CD4-positive, alpha-beta T cell (primary cell): ENCODE measurements at regions not wholly inside any gene's neighbourhood (a gene's known extent, or its start where the extent isn't known, plus 50 kb on each side); places are given as distances from the start of the nearest gene placed in this dataset.
A peak's percentile ranks its signal among the peaks of the same experiment; 100 is the strongest.

Source experiments
- ATAC-seq: fragments of 200-7000 bp; cut with Tn5 transposase; one replicate; pipeline ENCODE4 v1.10.0; 2022; ENCODE audit warnings: mild to moderate bottlenecking; ENCODE audit not compliant: poor library complexity
- CTCF ChIA-PET: fragments of 350-600 bp; sonication (Branson Sonifier 250); formaldehyde crosslinking; loops from one replicate; lab custom pipeline; 2021; ENCODE audit warnings: antibody characterized with exemption, inconsistent platforms; lab: Charles Lee
- POLR2A ChIA-PET: fragments of 350-600 bp; sonication (Branson Sonifier 250); formaldehyde crosslinking; loops from one replicate; lab custom pipeline; 2021; ENCODE audit warnings: antibody characterized with exemption, inconsistent platforms; lab: Charles Lee
- DNase-seq, 14 experiments: peaks; one replicate each; pipeline ENCODE4 v3.0.0-alpha.2; 2013 to 2020; ENCODE audit warnings: mixed read lengths in 2 of 14
- H3K27ac ChIP-seq, 2 donors: one replicate each; pipeline versions ENCODE4 v1.5.1 to v1.7.0; 2013; ENCODE audit warnings: low read length in 2 of 2, low read depth in 1 of 2, mild to moderate bottlenecking in 1 of 2
- H3K27me3 ChIP-seq, 2 experiments: 1 replicate in 1 of 2; 2 replicates in 1 of 2; pipeline versions ENCODE4 v1.6.1 to v1.7.0; 2013; ENCODE audit warnings: low read length in 2 of 2, control low read depth in 1 of 2, mild to moderate bottlenecking in 1 of 2, moderate library complexity in 1 of 2; ENCODE audit not compliant: insufficient read depth in 2 of 2, control insufficient read depth in 1 of 2
- H3K36me3 ChIP-seq: one replicate; pipeline ENCODE4 v1.6.1; 2013; ENCODE audit warnings: low read length, control low read depth; ENCODE audit not compliant: insufficient read depth
- H3K4me1 ChIP-seq: one replicate; pipeline ENCODE4 v1.6.1; 2013; ENCODE audit warnings: low read length, control low read depth; ENCODE audit not compliant: insufficient read depth
- H3K4me3 ChIP-seq: one replicate; pipeline ENCODE4 v1.5.1; 2013; ENCODE audit warnings: mild to moderate bottlenecking, low read length, moderate library complexity
- H3K9me3 ChIP-seq, 2 experiments: 1 replicate in 1 of 2; 2 replicates in 1 of 2; pipeline versions ENCODE4 v1.6.1 to v1.7.0; 2013; ENCODE audit warnings: low read length in 2 of 2, mild to moderate bottlenecking in 2 of 2, control low read depth in 1 of 2, moderate library complexity in 1 of 2; ENCODE audit not compliant: control insufficient read depth in 1 of 2, insufficient read depth in 1 of 2
- H3K27ac Mint-ChIP-seq: one replicate; pipeline ENCODE4 v1.8.0; 2020; ENCODE audit warnings: mixed read lengths
- H3K27me3 Mint-ChIP-seq: one replicate; pipeline ENCODE4 v1.8.0; 2021; ENCODE audit warnings: mixed read lengths
- H3K36me3 Mint-ChIP-seq: one replicate; pipeline ENCODE4 v1.8.0; 2021; ENCODE audit warnings: low read depth, mixed read lengths
- H3K4me1 Mint-ChIP-seq: one replicate; pipeline ENCODE4 v1.8.0; 2021; ENCODE audit warnings: low read depth, mixed read lengths
- H3K4me3 Mint-ChIP-seq: one replicate; pipeline ENCODE4 v1.8.0; 2020; ENCODE audit warnings: mild to moderate bottlenecking, mixed read lengths
- H3K9me3 Mint-ChIP-seq: one replicate; pipeline ENCODE4 v1.8.0; 2020; ENCODE audit warnings: mixed read lengths
- intact Hi-C, 2 experiments: fragments of 100-400 bp; cut with DNase I in 1 of 2; cut with micrococcal nuclease in 1 of 2; formaldehyde crosslinking; loops; one replicate each; pipeline versions ENCODE4 v1.15.1 to v1.9.0; 2023 to 2025; cut with DNase I, micrococcal nuclease
- TF ChIP-seq, protein P1 (sequence below): fragments of 200-600 bp; IDR thresholded peaks from one replicate; pipeline ENCODE4 v1.8.0; 2022; ENCODE audit warnings: antibody characterized with exemption, mild to moderate bottlenecking

DNA sequence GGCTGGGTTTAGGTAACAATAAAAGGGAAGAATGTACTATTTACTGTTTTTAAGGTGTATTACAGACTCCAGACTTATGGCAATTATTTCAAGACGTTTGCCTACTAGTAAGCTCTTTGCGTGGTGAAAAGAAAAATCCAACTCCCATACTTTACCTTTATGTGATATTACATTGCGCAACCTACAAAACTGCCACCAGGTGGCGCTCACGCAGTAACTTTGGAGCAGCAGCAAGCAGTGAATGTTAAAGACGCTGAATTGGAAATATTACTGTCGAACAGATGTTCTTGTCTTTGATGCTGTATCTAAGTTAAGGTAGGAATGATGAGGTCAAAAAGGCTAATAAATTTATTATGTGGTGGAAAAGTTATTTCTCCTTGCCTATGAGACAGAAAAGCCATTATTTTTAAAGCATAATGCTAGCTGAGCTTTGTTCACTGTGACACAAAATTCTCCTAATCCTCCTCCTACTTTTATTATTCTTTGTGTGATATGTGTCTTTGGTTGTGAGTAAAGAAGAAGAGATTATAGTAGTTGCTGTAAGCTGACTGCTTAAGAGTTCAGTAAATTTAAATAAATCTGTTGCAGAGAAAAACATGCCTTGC is 1099.8 kb upstream of the TENM3 start:
- POLR2A ChIA-PET, result no interaction called here
- Mint-ChIP-seq H3K9me3 (no peaks in the 10 kb centered on the region), H3K36me3 (no peaks in the 10 kb centered on the region), H3K4me1 (no peaks in the 10 kb centered on the region), H3K27ac (no peak overlapping the region), H3K27me3 (peaks cover 15% of the 10 kb centered on the region), H3K4me3 (no peak overlapping the region)
- Histone ChIP-seq H3K27me3 (no peaks in the 10 kb centered on the region), H3K36me3 (no peaks in the 10 kb centered on the region), H3K27ac (no peak overlapping the region), H3K4me1 (no peaks in the 10 kb centered on the region), H3K9me3 (no peaks in the 10 kb centered on the region), H3K4me3 (no peak overlapping the region)
- intact Hi-C loops, result loop anchor here (5.0 kb wide), 1 partner anchor 1664 kb away; no protein-coding TSS in a partner anchor
- DNase-seq, result peak; percentile 37 to 75 (median 50)
- ATAC-seq, result peak; percentile 41
- CTCF ChIA-PET, result no interaction called here
- TF ChIP-seq, protein P1, sequence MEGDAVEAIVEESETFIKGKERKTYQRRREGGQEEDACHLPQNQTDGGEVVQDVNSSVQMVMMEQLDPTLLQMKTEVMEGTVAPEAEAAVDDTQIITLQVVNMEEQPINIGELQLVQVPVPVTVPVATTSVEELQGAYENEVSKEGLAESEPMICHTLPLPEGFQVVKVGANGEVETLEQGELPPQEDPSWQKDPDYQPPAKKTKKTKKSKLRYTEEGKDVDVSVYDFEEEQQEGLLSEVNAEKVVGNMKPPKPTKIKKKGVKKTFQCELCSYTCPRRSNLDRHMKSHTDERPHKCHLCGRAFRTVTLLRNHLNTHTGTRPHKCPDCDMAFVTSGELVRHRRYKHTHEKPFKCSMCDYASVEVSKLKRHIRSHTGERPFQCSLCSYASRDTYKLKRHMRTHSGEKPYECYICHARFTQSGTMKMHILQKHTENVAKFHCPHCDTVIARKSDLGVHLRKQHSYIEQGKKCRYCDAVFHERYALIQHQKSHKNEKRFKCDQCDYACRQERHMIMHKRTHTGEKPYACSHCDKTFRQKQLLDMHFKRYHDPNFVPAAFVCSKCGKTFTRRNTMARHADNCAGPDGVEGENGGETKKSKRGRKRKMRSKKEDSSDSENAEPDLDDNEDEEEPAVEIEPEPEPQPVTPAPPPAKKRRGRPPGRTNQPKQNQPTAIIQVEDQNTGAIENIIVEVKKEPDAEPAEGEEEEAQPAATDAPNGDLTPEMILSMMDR, result peak; percentile 86

DNA sequence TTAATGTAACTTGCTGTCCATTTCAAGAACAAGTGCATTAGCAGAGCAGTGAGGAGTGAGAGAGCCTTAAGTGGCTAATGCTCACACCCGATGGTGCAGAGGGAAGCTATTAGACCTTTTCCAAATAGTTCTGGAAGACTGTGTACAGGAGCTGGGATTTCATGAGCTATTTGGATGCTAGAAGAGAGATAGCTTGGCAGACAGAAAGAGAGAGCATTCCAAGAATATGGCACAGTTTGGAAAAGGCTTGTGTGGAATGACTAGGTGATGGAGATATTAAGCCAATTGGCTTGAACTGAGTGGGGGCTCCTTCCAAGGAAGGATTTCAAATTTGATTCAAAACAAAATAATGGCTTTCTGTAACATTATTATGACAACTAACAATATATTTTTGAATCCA is 1097.2 kb upstream of the TENM3 start:
- Mint-ChIP-seq H3K36me3 (no peaks in the 10 kb centered on the region), H3K27me3 (peaks cover 15% of the 10 kb centered on the region), H3K27ac (no peak overlapping the region), H3K4me3 (no peak overlapping the region), H3K9me3 (no peaks in the 10 kb centered on the region), H3K4me1 (no peaks in the 10 kb centered on the region)
- Histone ChIP-seq H3K36me3 (no peaks in the 10 kb centered on the region), H3K4me3 (no peak overlapping the region), H3K27ac (no peak overlapping the region), H3K4me1 (no peaks in the 10 kb centered on the region), H3K27me3 (no peaks in the 10 kb centered on the region), H3K9me3 (no peaks in the 10 kb centered on the region)
- ChIA-PET CTCF (no interaction called here), POLR2A (no interaction called here)
- intact Hi-C loops, result no loop called here
- no peak for ATAC-seq
- no peak for DNase-seq
- TF ChIP-seq, protein P1, result no peak

DNA sequence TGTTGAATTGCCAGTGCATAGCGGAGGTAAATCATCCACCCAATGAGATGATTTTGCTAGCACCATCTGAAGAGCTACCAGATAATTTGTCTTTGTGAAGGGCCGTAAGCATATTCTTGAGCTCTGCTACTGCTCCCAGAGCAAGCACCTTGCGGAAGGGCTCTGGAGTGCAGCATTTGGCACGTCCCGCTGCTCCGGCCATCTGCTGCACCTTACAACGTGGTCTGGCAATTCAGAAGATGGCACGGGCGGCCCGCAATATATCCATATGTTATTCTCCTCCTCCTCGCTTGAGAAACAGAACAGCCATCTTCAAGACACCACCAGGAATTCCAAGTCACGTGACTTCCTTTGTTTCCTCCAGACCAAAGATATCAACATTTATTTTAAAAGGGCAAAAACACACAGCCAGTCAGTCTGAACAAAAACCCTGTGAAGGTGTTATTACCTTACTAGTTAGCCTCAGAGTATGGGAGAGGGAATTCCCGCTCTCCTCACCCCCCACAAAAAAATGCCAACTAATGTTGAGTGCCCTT is 1095.7 kb upstream of the TENM3 start:
- Mint-ChIP-seq H3K36me3 (no peaks in the 10 kb centered on the region), H3K27ac (no peak overlapping the region), H3K4me3 (no peak overlapping the region), H3K9me3 (no peaks in the 10 kb centered on the region), H3K4me1 (no peaks in the 10 kb centered on the region), H3K27me3 (peaks cover 15% of the 10 kb centered on the region)
- intact Hi-C loops, result no loop called here
- Histone ChIP-seq H3K27me3 (no peaks in the 10 kb centered on the region), H3K4me1 (no peaks in the 10 kb centered on the region), H3K9me3 (no peaks in the 10 kb centered on the region), H3K27ac (no peak overlapping the region), H3K36me3 (no peaks in the 10 kb centered on the region), H3K4me3 (no peak overlapping the region)
- POLR2A ChIA-PET, result no interaction called here
- CTCF ChIA-PET, result no interaction called here
- no peak for ATAC-seq
- DNase-seq, result no peak
- TF ChIP-seq, protein P1, result no peak
